ENCODE measurements at regions not wholly inside any gene's neighbourhood (a gene's known extent, or its start where the extent isn't known, plus 50 kb on each side); places are given as distances from the start of the nearest gene placed in this dataset.

DNA sequence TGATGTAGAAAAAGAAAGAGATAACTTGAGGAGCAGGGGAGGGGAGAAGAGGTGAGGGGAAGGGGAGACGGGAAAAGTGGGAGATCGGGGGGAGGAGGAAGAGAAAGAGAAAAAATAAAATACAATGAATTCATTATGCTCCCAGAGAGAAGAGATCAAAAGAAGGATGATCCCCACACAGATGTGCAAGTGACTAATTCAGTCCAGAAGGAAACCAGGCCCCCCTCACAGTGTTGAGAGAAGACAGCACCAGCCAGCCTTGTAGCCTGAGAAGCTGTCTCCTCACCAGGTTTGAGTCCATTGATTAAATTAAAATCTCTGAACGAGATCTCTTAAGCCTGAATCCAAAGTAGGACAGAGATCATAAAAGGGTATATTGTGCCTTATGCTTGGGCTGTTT lies 333.7 kb upstream of the NBEA start:
- H3K4me3 ChIP-seq (ENCODE audit: low read depth, low read length) = no peak overlapping the region
- no peak overlapping the region for H3K27ac ChIP-seq (ENCODE audit: extremely low read depth, low read depth, low read length)
- TF ChIP-seq, protein P1, sequence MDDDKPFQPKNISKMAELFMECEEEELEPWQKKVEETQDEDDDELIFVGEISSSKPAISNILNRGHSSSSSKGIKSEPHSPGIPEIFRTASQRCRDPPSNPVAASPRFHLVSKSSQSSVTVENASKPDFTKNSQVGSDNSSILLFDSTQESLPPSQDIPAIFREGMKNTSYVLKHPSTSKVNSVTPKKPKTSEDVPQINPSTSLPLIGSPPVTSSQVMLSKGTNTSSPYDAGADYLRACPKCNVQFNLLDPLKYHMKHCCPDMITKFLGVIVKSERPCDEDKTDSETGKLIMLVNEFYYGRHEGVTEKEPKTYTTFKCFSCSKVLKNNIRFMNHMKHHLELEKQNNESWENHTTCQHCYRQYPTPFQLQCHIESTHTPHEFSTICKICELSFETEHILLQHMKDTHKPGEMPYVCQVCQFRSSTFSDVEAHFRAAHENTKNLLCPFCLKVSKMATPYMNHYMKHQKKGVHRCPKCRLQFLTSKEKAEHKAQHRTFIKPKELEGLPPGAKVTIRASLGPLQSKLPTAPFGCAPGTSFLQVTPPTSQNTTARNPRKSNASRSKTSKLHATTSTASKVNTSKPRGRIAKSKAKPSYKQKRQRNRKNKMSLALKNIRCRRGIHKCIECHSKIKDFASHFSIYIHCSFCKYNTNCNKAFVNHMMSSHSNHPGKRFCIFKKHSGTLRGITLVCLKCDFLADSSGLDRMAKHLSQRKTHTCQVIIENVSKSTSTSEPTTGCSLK (tag by site-specific recombination; IDR thresholded peaks at IDR 0.05) = no peak
- TF ChIP-seq ZSCAN23 (tag by site-specific recombination; IDR thresholded peaks at IDR 0.05) (no peak), SP7 (tag by site-specific recombination; IDR thresholded peaks at IDR 0.05) (no peak), KLF8 (tag by site-specific recombination; IDR thresholded peaks at IDR 0.05) (no peak), ZNF621 (tag by site-specific recombination; IDR thresholded peaks at IDR 0.05) (no peak), ZNF23 (tag by site-specific recombination; IDR thresholded peaks at IDR 0.05; ENCODE audit: borderline replicate concordance) (no peak), ZBTB1 (tag by site-specific recombination; IDR thresholded peaks at IDR 0.05) (no peak)
- POLR2A ChIA-PET = no interaction called here
- H3K4me1 ChIP-seq (ENCODE audit: control insufficient read depth, insufficient read depth, low read length) = no peaks in the 10 kb centered on the region
- no peaks in the 10 kb centered on the region for H3K9me3 ChIP-seq (ENCODE audit: control insufficient read depth, insufficient read depth, low read depth, low read length)
- H3K36me3 ChIP-seq (ENCODE audit: control insufficient read depth in 2 of 2, insufficient read depth in 1 of 2, low read length in 2 of 2) = no peaks in the 10 kb centered on the region
- CTCF ChIA-PET = no interaction called here

GRCh38 chr13:34611671-34612070 lies 330.4 kb upstream of the NBEA start:
- H3K4me1 ChIP-seq (ENCODE audit: control insufficient read depth, insufficient read depth, low read length) = no peaks in the 10 kb centered on the region
- no peaks in the 10 kb centered on the region for H3K36me3 ChIP-seq (ENCODE audit: control insufficient read depth in 2 of 2, insufficient read depth in 1 of 2, low read length in 2 of 2)
- POLR2A ChIA-PET = no interaction called here
- H3K4me3 ChIP-seq (ENCODE audit: low read depth, low read length) = no peak overlapping the region
- CTCF ChIA-PET = no interaction called here
- no peaks in the 10 kb centered on the region for H3K9me3 ChIP-seq (ENCODE audit: control insufficient read depth, insufficient read depth, low read depth, low read length)
- H3K27ac ChIP-seq (ENCODE audit: extremely low read depth, low read depth, low read length) = no peak overlapping the region
- TF ChIP-seq ZNF776 (tag by site-specific recombination; IDR thresholded peaks at IDR 0.05; ENCODE audit: borderline replicate concordance) (no peak), ZNF610 (tag by site-specific recombination; IDR thresholded peaks at IDR 0.05; ENCODE audit: borderline replicate concordance) (no peak), ZFP41 (tag by site-specific recombination; IDR thresholded peaks at IDR 0.05; ENCODE audit: borderline replicate concordance) (no peak), SALL2 (tag by site-specific recombination; IDR thresholded peaks at IDR 0.05; ENCODE audit: borderline replicate concordance) (no peak), BCL11B (tag by site-specific recombination; IDR thresholded peaks at IDR 0.05; ENCODE audit: low read depth) (no peak)

- H3K27ac ChIP-seq (ENCODE audit: extremely low read depth, low read depth, low read length) = no peak overlapping the region
- ChIA-PET CTCF (no interaction called here), POLR2A (no interaction called here)
- no peaks in the 10 kb centered on the region for H3K4me1 ChIP-seq (ENCODE audit: control insufficient read depth, insufficient read depth, low read length)
- no peak overlapping the region for H3K4me3 ChIP-seq (ENCODE audit: low read depth, low read length)
- H3K9me3 ChIP-seq (ENCODE audit: control insufficient read depth, insufficient read depth, low read depth, low read length) = no peaks in the 10 kb centered on the region
- H3K36me3 ChIP-seq (ENCODE audit: control insufficient read depth in 2 of 2, insufficient read depth in 1 of 2, low read length in 2 of 2) = no peaks in the 10 kb centered on the region
- no peak for TF ChIP-seq ZFHX2 (tag by site-specific recombination; conservative IDR thresholded peaks at IDR 0.05)
- no peak for TF ChIP-seq ZNF426 (tag by site-specific recombination; IDR thresholded peaks at IDR 0.05)
- no peak for TF ChIP-seq MZF1 (tag by site-specific recombination; IDR thresholded peaks at IDR 0.05; ENCODE audit: borderline replicate concordance)
- TF ChIP-seq, protein P2, sequence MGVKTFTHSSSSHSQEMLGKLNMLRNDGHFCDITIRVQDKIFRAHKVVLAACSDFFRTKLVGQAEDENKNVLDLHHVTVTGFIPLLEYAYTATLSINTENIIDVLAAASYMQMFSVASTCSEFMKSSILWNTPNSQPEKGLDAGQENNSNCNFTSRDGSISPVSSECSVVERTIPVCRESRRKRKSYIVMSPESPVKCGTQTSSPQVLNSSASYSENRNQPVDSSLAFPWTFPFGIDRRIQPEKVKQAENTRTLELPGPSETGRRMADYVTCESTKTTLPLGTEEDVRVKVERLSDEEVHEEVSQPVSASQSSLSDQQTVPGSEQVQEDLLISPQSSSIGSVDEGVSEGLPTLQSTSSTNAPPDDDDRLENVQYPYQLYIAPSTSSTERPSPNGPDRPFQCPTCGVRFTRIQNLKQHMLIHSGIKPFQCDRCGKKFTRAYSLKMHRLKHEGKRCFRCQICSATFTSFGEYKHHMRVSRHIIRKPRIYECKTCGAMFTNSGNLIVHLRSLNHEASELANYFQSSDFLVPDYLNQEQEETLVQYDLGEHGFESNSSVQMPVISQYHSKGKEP (tag by site-specific recombination; IDR thresholded peaks at IDR 0.05) = no peak
- no peak for TF ChIP-seq ZFP69B (tag by site-specific recombination; IDR thresholded peaks at IDR 0.05)
- TF ChIP-seq, protein P3, sequence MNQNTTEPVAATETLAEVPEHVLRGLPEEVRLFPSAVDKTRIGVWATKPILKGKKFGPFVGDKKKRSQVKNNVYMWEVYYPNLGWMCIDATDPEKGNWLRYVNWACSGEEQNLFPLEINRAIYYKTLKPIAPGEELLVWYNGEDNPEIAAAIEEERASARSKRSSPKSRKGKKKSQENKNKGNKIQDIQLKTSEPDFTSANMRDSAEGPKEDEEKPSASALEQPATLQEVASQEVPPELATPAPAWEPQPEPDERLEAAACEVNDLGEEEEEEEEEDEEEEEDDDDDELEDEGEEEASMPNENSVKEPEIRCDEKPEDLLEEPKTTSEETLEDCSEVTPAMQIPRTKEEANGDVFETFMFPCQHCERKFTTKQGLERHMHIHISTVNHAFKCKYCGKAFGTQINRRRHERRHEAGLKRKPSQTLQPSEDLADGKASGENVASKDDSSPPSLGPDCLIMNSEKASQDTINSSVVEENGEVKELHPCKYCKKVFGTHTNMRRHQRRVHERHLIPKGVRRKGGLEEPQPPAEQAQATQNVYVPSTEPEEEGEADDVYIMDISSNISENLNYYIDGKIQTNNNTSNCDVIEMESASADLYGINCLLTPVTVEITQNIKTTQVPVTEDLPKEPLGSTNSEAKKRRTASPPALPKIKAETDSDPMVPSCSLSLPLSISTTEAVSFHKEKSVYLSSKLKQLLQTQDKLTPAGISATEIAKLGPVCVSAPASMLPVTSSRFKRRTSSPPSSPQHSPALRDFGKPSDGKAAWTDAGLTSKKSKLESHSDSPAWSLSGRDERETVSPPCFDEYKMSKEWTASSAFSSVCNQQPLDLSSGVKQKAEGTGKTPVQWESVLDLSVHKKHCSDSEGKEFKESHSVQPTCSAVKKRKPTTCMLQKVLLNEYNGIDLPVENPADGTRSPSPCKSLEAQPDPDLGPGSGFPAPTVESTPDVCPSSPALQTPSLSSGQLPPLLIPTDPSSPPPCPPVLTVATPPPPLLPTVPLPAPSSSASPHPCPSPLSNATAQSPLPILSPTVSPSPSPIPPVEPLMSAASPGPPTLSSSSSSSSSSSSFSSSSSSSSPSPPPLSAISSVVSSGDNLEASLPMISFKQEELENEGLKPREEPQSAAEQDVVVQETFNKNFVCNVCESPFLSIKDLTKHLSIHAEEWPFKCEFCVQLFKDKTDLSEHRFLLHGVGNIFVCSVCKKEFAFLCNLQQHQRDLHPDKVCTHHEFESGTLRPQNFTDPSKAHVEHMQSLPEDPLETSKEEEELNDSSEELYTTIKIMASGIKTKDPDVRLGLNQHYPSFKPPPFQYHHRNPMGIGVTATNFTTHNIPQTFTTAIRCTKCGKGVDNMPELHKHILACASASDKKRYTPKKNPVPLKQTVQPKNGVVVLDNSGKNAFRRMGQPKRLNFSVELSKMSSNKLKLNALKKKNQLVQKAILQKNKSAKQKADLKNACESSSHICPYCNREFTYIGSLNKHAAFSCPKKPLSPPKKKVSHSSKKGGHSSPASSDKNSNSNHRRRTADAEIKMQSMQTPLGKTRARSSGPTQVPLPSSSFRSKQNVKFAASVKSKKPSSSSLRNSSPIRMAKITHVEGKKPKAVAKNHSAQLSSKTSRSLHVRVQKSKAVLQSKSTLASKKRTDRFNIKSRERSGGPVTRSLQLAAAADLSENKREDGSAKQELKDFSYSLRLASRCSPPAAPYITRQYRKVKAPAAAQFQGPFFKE (tag by site-specific recombination; IDR thresholded peaks at IDR 0.05; ENCODE audit: borderline replicate concordance) = no peak
- TF ChIP-seq ZFP3 (tag by site-specific recombination; IDR thresholded peaks at IDR 0.05; ENCODE audit: low read depth) = no peak
- no peak for TF ChIP-seq ZNF654 (tag by site-specific recombination; IDR thresholded peaks at IDR 0.05; ENCODE audit: low read depth)
- no peak for TF ChIP-seq ZNF169 (tag by site-specific recombination; IDR thresholded peaks at IDR 0.05)
- TF ChIP-seq YY1 (tag by site-specific recombination; IDR thresholded peaks at IDR 0.05) = no peak
- no peak for TF ChIP-seq TRIM28 (IDR thresholded peaks at IDR 0.05; ENCODE audit: borderline replicate concordance, low read length)
- TF ChIP-seq SP2 (tag by site-specific recombination; IDR thresholded peaks at IDR 0.05) = no peak
- no peak for TF ChIP-seq ZNF621 (tag by site-specific recombination; IDR thresholded peaks at IDR 0.05)
Measured at GRCh38 chr13:34617473-34618083, 324.5 kb upstream of the NBEA start.
